ENCODE measurements at regions not wholly inside any gene's neighbourhood (a gene's known extent, or its start where the extent isn't known, plus 50 kb on each side); places are given as distances from the start of the nearest gene placed in this dataset.
A peak's percentile ranks its signal among the peaks of the same experiment; 100 is the strongest.

DNA sequence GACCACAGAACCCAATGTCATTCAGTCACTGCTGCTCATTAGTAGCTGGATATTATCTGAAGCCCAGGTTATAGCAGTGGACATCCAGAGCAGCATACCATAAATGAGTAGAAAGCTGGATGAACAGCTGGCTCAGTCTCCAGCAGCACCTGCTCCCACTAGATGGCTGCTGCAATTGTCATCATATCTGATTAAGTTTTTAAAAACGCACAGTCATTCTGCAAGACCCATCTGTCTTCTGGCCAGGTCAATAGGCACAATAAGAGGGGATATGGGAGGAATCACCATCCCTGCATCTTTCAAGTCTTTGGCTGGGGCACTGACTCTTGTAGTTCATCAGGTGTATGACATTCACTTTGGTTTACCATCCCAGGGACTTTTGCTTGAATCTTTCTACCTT lies 55.1 kb upstream of the XDH start:
- DNase-seq = peak; percentile 71

DNA sequence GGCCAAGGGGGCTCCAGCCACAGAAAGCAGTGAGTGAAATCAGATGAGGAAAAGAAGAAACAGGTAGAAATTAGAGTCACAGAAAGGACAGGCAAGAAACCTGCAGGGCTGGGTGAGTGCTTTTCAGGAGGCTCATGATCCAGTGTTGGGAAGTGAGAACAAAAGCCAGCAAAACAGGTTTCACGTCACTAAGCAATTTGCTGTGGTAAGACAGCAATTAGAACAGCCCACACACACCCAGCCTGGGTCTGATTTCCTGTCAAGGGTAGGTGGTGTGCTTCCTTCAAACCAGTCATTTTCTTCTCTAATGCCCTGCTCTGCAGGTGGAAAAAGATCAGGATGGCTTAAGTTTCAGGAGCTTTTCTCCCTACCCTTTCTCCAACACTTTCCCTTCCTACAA lies 52.9 kb upstream of the XDH start:
- DNase-seq = no peak

Data from NCI-H82 (cell line).